Esophagus squamous epithelium (tissue), 5 donors: ENCODE measurements at regions not wholly inside any gene's neighbourhood (a gene's known extent, or its start where the extent isn't known, plus 50 kb on each side); places are given as distances from the start of the nearest gene placed in this dataset.

Source experiments
- DNase-seq: peaks from one replicate; lab custom pipeline; 2025; lab: John Stamatoyannopoulos, UW
- H3K27ac ChIP-seq, 4 donors: fragments of 200-600 bp; sonication (generic); one replicate each; pipeline ENCODE4 v1.5.1; 2016 to 2019; ENCODE audit warnings: mild to moderate bottlenecking in 1 of 4
- H3K27me3 ChIP-seq, 4 donors: fragments of 200-600 bp; sonication (generic); 1 replicate in 3 of 4; 2 replicates in 1 of 4; pipeline versions ENCODE4 v1.5.1 to v1.6.0; 2017 to 2021; ENCODE audit warnings: antibody characterized with exemption in 1 of 4
- H3K36me3 ChIP-seq, 3 donors: fragments of 200-600 bp; sonication (generic); one replicate each; pipeline ENCODE4 v1.5.1; 2016 to 2019
- H3K4me1 ChIP-seq, 3 donors: fragments of 200-600 bp; sonication (generic); one replicate each; pipeline ENCODE4 v1.5.1; 2017 to 2019
- H3K4me3 ChIP-seq, 4 donors: fragments of 200-600 bp; sonication (generic); 1 replicate in 3 of 4; 2 replicates in 1 of 4; pipeline ENCODE4 v1.5.1; 2016 to 2019; ENCODE audit warnings: mild to moderate bottlenecking in 2 of 4, moderate library complexity in 1 of 4
- H3K9me3 ChIP-seq, 3 donors: fragments of 200-600 bp; sonication (generic); one replicate each; pipeline ENCODE4 v1.5.1; 2016 to 2019
- POLR2A ChIP-seq, 4 donors: fragments of 450-650 bp; IDR thresholded peaks; one replicate each; pipeline ENCODE4 v1.6.1; 2017; ENCODE audit warnings: antibody characterized with exemption in 4 of 4, mild to moderate bottlenecking in 4 of 4, moderate library complexity in 3 of 4
- WGBS, 2 donors: methylation state at CpG; one replicate each; pipeline ENCODE4 v1.1.5; 2018; 5-methylcytosine and 5-hydroxymethylcytosine counted together
- intact Hi-C: fragments of 100-400 bp; cut with DNase I; formaldehyde crosslinking; loops from one replicate; pipeline ENCODE4 v1.15.0; 2022
- TF ChIP-seq, protein P1 (sequence below), 6 experiments: fragments of 450-650 bp in 4 of 6; fragments of 200-600 bp in 2 of 6; sonication (generic) in 2 of 6; IDR thresholded peaks; one replicate each; pipeline ENCODE4 v1.5.1; 2016 to 2019; ENCODE audit warnings: antibody characterized with exemption in 6 of 6, mild to moderate bottlenecking in 4 of 6, moderate library complexity in 4 of 6
- donor health status: DM: yes; HTN: yes; CAD: no.

DNA sequence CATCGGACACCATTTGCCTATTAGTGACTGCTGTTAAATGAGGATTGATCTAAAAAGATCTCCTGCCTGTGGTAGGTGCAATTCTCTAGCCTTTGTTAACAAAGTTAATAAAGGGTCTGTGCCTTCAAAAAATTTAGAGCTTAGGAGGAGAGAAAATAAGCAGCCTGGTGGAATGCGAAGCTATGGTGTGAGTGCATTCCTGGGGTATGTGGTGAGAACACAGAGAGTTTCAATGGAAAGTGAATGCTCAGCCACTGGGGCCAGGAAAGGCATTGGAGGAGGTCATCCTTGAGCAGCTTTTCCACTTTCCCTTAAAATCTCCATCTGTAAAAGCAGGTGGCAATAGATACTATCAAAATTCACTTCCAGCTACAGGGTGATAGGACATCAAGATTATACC is 331.2 kb upstream of the LRATD1 start:
- no peaks in the 10 kb centered on the region for H3K9me3 ChIP-seq
- H3K4me3 ChIP-seq = no peak overlapping the region
- no peaks in the 10 kb centered on the region for H3K27me3 ChIP-seq
- no peak for DNase-seq
- no peaks in the 10 kb centered on the region for H3K36me3 ChIP-seq
- intact Hi-C loops = no loop called here
- 92 to 93% methylated on average over 2 of the region's 2 CpGs for WGBS, 2 donors
- H3K4me1 ChIP-seq = peaks cover 0 to 31% (median 0%) of the 10 kb centered on the region in 3 donors
- H3K27ac ChIP-seq = no peak overlapping the region
- TF ChIP-seq, protein P1, sequence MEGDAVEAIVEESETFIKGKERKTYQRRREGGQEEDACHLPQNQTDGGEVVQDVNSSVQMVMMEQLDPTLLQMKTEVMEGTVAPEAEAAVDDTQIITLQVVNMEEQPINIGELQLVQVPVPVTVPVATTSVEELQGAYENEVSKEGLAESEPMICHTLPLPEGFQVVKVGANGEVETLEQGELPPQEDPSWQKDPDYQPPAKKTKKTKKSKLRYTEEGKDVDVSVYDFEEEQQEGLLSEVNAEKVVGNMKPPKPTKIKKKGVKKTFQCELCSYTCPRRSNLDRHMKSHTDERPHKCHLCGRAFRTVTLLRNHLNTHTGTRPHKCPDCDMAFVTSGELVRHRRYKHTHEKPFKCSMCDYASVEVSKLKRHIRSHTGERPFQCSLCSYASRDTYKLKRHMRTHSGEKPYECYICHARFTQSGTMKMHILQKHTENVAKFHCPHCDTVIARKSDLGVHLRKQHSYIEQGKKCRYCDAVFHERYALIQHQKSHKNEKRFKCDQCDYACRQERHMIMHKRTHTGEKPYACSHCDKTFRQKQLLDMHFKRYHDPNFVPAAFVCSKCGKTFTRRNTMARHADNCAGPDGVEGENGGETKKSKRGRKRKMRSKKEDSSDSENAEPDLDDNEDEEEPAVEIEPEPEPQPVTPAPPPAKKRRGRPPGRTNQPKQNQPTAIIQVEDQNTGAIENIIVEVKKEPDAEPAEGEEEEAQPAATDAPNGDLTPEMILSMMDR (IDR thresholded peaks at IDR 0.05) = no peak
- TF ChIP-seq POLR2A (IDR thresholded peaks at IDR 0.05) = no peak

DNA sequence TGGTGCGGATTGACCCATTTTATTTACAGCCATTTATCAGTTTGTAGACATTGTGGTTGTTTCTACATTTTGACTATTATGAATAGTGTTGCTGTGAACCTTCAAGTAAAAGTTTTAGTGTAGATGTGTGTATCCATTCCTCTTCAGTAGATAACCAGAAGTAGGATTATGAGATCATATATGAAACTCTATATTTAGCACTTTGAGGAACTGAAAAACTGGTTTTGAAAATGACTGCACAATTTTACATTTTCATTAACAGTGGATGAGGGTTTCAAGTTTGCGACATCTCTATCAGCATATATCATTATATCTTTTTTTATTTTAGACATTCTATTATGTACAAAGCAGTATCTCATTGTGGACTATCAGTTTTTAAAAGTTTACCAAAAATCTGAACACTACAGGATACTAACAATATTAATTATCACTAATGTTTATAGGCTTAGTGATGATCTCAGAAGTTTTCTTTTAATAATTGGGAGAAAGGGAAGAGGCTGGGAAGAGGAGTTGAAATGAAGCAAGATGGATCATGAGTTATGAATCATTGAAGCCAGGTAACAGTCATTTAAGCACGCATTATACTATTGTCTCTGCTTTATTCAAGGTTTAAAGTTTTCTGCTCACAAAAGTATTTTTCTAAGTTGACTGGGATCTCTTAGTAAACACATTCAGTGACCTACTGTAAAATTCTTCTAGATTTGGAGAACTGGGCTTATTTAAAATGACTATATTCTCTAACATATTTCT is 329.0 kb upstream of the LRATD1 start:
- WGBS, 2 donors = 62 to 70% methylated on average over 3 of the region's 3 CpGs
- Histone ChIP-seq H3K27ac (no peak overlapping the region), H3K4me3 (no peak overlapping the region), H3K9me3 (no peaks in the 10 kb centered on the region), H3K36me3 (no peaks in the 10 kb centered on the region), H3K4me1 (peaks cover 0 to 14% (median 0%) of the 10 kb centered on the region in 3 donors), H3K27me3 (no peaks in the 10 kb centered on the region)
- TF ChIP-seq POLR2A (IDR thresholded peaks at IDR 0.05) = no peak
- TF ChIP-seq, protein P1 (IDR thresholded peaks at IDR 0.05) = no peak
- DNase-seq = no peak
- intact Hi-C loops = no loop called here

DNA sequence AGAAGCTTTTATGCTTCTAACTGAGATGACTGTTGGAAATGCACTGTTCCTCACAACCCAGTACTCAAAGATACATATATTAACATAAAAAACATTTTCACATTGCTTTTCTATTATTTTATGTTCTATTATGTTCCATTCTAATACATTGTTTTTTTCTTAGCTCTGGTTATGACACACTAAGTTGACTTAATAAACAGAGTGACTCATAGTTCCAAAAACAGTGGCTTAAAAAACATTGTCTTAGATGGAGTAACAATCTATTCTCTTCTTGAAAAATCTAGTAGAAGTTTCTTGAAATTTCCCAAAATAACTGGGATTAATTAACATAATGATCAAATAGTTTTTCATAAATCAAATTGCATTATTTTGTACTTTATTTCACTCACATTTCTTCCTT is 328.2 kb upstream of the LRATD1 start:
- TF ChIP-seq, protein P1 (IDR thresholded peaks at IDR 0.05) = no peak
- H3K4me1 ChIP-seq = peaks cover 0 to 12% (median 0%) of the 10 kb centered on the region in 3 donors
- H3K27me3 ChIP-seq = no peaks in the 10 kb centered on the region
- no peak overlapping the region for H3K27ac ChIP-seq
- H3K9me3 ChIP-seq = no peaks in the 10 kb centered on the region
- no peaks in the 10 kb centered on the region for H3K36me3 ChIP-seq
- DNase-seq = no peak
- intact Hi-C loops = no loop called here
- H3K4me3 ChIP-seq = no peak overlapping the region

- H3K36me3 ChIP-seq = no peaks in the 10 kb centered on the region
Observed at GRCh38 chr2:14306268-14306861, 326.2 kb upstream of the LRATD1 start.

DNA sequence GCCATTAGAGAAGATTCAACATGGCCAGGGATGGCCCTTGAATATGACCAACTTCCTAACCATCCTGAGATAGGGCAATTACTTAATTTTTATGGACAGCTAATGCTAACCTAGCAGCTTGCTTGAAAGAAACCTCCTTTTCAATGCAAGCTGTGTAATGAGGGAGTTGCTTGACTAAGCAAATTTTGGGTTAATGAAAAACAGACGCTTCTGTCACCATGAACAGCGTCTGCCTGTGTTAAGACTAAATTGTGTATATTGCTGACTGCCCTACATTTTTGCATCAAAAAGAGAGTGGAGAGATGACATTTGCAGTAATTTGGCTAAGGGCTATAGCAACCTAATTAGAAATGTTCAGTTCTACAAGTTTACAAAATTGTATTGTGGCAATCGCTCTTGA is 319.2 kb upstream of the LRATD1 start:
- intact Hi-C loops = no loop called here
- Histone ChIP-seq H3K4me1 (no peaks in the 10 kb centered on the region), H3K27ac (no peak overlapping the region), H3K36me3 (no peaks in the 10 kb centered on the region), H3K4me3 (no peak overlapping the region), H3K9me3 (no peaks in the 10 kb centered on the region), H3K27me3 (no peaks in the 10 kb centered on the region)
- no peak for DNase-seq
- 80 to 82% methylated on average over 3 of the region's 3 CpGs for WGBS, 2 donors
- no peak for TF ChIP-seq POLR2A (IDR thresholded peaks at IDR 0.05)
- TF ChIP-seq, protein P1 (IDR thresholded peaks at IDR 0.05) = no peak

More at GRCh38 chr2:14306268-14306861, 326.2 kb upstream of the LRATD1 start:
- Histone ChIP-seq H3K4me1 (peaks cover 0 to 12% (median 0%) of the 10 kb centered on the region in 3 donors), H3K27ac (no peak overlapping the region), H3K27me3 (no peaks in the 10 kb centered on the region), H3K4me3 (no peak overlapping the region), H3K9me3 (no peaks in the 10 kb centered on the region)
- TF ChIP-seq, protein P1 (IDR thresholded peaks at IDR 0.05) = no peak
- no peak for TF ChIP-seq POLR2A (IDR thresholded peaks at IDR 0.05)
- no peak for DNase-seq
- intact Hi-C loops = no loop called here
- WGBS, 2 donors = 43 to 68% methylated on average over 3 of the region's 3 CpGs
